ENCODE measurements at regions not wholly inside any gene's neighbourhood (a gene's known extent, or its start where the extent isn't known, plus 50 kb on each side); places are given as distances from the start of the nearest gene placed in this dataset.
"Not testable (repeated sequence)": the region's sequence is repeated elsewhere in the genome, so short reads cannot be mapped to it uniquely, and the experiment has no call there.

GRCh38 chr10:120048391-120048790, 155.9 kb downstream of the SEC23IP start:
- DNase-seq (ENCODE audit: low read depth in 2 of 2), result no peak

DNA sequence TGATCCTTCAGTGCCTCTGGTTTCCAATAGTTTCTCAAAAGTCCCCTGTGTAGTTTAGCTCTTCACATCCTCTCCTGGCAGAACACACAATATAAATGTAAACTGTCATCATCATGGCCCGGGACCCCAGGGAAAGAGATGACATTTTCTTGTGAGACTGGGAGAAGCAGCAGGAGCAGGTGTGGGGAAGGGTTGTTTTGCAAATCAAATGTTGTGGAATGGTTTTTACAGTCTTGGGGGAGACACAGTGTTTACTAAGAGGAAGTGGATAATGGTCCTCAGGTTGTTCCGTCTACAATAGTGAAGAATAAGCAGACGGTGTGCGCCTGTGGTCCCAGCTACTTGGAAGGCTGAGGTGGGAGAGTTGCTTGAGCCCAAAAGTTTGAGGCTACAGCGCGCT, 159.1 kb downstream of the SEC23IP start:
- no peak for DNase-seq (ENCODE audit: low read depth in 2 of 2)

DNA sequence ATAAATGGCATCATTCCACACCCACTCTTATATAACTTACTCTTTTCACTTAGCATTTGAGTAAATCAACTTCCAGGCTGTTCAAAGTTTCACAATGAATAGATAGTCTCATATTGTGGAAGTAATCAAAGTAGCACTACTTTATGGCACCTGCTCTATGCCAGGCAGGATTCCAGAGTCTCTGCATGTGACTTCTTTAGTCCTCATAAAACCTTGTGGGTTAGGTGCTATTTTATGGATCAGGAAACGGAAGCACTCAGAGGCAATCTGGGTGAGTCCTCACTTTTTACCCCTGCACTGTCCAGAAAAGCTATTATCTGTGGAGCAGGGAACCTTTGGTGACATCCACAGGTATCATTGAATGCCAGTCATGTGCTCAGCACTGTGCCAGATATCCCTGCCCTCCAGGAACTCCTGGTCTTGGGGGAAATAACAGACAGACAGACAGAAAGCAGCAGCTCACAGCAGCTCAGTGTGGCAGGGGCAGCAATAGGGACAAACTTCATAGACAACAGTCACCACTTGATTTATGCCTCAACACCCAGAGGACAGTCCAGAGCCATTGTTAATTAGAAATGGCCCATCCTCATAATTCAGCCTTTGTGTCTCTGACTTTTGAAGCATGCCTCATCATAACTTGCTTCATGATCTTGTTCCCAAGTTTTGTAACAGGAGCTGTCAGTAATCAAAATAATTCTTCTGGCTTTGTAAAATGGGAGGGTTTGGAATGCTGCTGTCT, 160.6 kb downstream of the SEC23IP start:
- no peak for DNase-seq (ENCODE audit: low read depth in 2 of 2)

- not testable (repeated sequence) for DNase-seq (ENCODE audit: low read depth in 2 of 2)
Measured at GRCh38 chr10:120059790-120060189, 167.3 kb downstream of the SEC23IP start.

DNA sequence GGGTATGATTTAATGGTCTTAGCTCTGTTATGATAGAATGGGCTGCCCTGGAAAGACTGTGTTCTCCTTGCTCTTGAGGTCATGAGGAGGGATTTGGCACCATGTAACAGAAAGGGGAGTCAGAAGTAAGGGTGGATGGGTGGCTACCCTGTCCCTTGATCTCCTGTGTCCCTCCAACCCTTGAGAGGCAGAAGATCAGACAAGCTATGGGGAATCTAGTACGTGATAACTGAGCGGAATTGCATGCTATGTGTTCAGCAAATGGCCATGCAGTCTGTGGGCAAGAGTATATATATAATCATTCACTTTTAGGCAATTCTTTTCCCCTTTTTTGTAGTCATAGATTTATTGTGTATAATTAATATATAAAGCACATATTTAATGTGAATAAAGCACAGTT, 174.9 kb downstream of the SEC23IP start:
- no peak for DNase-seq (ENCODE audit: low read depth in 2 of 2)

DNA sequence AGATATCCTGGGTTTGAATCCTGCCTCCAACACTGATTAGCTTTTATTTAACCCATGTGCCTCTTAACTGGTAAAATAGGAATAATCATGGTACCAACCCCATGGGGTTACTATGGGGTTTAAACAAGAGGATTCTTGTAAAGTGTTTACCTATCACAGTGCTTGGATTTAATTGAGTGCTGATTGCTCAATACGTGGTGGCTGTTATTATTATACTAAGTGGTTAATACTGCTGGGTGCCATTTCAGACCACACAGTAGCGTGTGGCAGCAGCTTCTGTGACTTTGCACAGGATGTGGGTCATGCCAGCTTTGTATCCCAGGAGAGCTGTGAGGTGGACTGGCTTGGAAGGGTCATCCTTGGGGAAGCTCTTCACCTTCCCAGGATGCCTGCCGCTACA, 177.2 kb downstream of the SEC23IP start:
- no peak for DNase-seq (ENCODE audit: low read depth in 2 of 2)

DNA sequence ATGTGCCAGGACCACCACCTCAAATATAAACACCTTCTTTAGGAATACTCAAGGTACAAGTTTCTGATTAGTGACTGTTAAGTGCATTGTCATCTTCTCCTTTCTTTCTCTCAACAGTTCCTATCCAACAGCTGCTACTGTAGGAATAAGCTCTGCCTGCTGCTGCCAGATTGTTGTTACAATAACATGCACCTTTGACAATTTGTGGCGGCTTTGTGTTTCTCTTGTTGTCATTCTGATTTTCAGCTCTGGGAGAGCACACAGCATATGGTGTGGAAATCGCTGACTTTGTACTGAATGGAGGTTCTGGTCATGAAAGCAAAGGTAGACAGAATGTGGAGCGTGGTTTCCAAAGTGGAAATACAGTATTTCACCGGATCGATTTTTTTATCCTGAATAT, 182.8 kb downstream of the SEC23IP start:
- DNase-seq (ENCODE audit: low read depth in 2 of 2), result no peak

DNA sequence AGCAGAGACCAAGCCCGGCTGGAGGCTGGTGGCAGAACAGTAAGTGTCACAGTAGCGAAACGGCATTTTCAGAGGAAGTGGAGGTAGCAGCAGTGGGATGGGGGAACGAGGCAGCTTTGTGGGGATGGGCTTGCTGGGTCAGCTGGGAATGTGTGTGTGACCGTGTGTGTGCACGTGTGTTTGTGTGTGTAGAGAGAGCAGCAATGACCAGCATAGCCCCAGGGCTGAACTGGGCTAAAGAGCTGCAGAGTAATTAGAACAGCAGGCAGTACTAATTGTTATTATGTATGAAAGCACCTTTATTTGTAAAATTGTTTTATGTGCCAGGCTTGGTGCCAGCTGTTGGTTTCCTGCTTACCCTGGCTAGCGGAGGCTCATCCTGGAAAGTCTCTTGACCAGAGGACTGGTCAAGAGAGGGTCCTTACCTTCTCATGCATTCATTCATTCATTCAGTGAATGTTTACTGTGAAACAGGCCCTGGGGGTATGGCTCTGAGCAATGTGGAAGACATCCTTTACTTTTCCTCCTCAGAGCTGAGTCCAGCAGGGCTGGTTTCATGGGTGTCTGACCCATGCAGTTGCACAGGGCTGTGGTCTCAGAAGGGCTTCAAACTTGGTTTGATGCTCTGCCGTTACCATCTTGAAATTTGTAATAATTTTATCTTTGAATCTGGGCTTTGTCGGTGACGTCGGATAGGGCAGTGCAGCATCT, 184.6 kb downstream of the SEC23IP start:
- no peak for DNase-seq (ENCODE audit: low read depth in 2 of 2)

- DNase-seq (ENCODE audit: low read depth in 2 of 2), result no peak
Measured at GRCh38 chr10:120077707-120078492, 185.4 kb downstream of the SEC23IP start.

DNA sequence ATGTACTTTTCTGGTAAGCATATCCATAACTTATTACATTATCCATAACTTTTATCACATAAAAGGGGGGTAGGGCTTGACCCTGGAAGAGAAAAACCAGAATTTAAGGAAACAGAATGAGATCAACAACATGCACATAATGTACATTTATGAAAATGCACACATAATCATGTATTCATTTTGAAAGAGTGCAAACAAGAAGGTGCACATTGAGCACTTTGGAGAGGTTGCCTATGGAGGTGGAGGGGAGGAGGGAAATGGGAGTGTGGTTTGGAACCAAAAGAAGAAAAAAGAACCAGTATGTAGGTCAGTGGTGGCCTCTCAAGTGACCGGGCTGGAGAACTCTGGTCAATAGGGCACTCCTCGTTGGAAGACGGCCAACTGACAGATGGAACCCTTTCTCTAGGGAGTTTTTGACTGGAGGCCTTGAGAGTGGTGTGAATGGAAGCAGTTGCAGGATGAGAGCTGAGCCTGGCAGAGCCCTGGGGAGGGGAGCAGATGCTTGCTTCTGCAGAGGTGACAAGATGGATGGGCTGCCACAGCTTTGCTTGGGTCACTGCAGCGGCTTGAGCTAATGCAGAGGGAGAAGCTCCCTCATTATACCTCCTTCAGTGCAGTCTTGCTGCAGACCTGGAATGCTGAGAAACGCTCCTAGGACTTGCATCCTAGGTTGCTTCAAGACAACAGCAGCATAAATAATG, 192.7 kb downstream of the SEC23IP start:
- no peak for DNase-seq (ENCODE audit: low read depth in 2 of 2)

GRCh38 chr10:120086066-120086465, 193.5 kb downstream of the SEC23IP start:
- no peak for DNase-seq (ENCODE audit: low read depth in 2 of 2)

- no peak for DNase-seq (ENCODE audit: low read depth in 2 of 2)
Measured at GRCh38 chr10:120087109-120087508, 194.6 kb downstream of the SEC23IP start.

DNA sequence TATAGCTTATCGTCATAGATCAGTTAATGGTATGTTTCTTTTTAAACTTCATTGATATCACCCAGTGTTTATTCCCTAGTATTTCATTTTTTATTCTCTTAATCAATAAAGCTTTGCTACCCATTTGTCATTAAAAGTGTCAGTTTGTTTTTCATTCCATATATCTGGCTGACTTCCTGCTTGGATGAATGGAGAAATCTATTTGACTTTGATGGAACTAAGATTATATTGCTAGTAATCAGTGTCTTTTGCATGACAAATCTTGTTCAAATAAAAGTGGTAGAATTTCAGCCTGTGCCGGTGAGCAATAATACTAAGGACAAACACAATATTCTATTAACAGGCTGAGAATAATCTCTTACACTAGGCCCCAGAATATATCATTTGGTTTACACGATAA, 203.3 kb downstream of the SEC23IP start:
- no peak for DNase-seq (ENCODE audit: low read depth in 2 of 2)

- DNase-seq (ENCODE audit: low read depth in 2 of 2), result no peak
Measured at GRCh38 chr10:120097766-120098165, 205.2 kb downstream of the SEC23IP start.

DNA sequence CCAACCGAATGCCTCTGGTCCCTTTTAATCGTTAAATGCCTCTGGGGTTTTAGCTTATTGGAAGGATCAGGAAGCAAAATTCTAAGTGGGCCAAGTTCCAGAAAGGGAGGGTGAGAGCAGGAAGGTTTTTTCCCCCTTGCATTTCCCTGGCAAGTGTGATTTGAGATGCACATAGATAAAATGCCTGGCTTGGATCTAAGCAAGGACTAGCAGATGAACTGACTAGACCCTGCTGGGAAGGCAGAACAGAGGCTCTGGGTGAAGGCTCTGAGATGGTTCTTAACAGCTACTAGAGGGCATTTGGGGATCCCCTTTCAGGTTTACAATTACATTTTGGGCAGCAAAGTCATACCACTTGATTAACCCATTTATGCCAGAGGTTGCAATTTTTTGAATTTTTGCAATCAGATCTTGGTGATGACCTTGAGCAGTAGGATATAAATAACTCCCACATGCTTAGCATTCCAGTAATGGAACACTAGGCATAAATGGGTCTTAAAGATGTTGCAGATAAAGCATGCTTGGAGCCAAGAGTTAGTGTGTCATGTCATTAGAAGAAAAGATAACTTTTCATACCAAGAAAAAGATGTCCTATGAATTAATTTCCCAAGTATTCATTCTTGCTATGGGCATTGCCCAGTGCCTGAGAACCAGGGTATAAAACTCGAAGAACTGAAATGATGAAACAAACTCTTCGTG, 205.9 kb downstream of the SEC23IP start:
- DNase-seq (ENCODE audit: low read depth in 2 of 2), result no peak

DNA sequence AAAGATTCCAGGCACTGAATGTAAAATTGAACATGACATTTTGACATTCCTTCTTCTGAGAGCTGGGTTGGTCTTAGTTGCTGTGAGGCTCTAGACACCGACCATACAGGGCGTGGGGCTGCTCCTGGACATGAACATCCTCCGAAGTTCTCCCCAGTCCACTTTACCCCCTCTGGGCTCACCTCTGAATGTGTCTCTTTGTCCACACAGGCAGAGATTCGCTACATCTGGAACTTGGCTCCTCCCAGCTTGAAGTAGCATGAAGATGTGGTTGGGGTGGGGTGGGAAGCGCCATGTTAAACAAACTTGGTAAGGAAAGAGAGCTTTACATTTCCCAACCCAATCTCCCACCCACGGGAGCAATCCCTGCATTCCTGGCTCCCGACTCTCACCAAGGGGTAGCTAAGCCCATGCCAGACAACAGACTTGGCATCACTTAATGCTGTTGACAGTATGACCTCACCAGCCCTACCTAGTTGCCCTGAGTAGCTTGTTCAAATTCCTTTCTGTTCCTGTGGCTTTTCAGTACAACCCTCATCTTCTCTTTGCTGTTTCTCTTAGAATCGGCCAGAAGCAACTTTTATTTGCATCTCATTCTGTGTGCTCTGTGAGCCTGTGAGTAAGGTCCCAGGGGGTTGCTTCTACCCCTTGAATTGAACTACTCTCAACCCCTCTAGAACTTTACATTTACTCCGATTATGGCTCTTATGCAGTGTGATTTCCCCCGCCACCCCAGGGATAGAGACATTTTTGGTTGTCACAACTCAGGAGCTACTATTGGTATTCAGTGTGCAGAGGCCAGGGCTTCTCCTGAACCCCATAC, 211.4 kb downstream of the SEC23IP start:
- DNase-seq (ENCODE audit: low read depth in 2 of 2), result no peak

DNA sequence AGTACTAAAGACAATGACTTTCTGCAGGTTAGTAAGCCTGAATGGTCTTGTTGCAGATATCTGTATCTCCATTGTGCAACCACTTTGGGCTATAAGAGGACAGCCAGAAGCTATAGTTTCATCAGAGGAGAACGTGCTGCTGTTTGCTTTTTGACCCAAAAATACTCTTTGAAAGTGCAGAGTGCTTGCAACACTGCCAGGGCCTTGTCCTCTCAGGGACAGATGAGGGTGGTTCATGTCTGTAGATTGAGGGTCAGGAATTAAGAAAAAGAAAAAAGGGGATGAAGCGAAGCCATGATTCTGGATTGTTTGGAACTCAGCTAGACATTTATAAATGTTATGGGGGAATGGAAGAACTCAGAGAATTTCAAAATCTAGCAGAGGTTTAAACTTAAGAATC, 212.5 kb downstream of the SEC23IP start:
- no peak for DNase-seq (ENCODE audit: low read depth in 2 of 2)

DNA sequence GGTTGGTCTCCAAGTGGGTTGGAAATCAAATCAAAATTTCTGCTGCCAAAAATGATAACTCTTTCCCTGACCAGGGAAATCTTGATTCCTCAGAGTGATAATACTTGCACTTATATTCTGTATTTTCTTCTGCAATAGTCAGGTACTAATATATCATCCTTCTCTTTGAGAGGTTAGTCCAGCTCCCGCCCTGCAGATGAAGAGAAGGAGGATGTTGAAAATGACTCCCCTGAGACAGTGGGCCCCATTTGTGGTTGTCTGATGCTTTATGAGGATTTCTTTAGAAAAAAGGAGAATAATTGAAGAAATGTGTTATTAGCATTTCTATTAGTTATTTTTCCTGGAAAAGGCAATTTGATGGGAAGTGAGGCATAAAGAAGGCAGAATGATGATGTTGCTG, 213.0 kb downstream of the SEC23IP start:
- DNase-seq (ENCODE audit: low read depth in 2 of 2), result no peak

GRCh38 chr10:120108916-120109315, 216.4 kb downstream of the SEC23IP start:
- DNase-seq (ENCODE audit: low read depth in 2 of 2), result no peak

GRCh38 chr10:120109725-120110124, 217.2 kb downstream of the SEC23IP start:
- DNase-seq (ENCODE audit: low read depth in 2 of 2), result not testable (repeated sequence)

DNA sequence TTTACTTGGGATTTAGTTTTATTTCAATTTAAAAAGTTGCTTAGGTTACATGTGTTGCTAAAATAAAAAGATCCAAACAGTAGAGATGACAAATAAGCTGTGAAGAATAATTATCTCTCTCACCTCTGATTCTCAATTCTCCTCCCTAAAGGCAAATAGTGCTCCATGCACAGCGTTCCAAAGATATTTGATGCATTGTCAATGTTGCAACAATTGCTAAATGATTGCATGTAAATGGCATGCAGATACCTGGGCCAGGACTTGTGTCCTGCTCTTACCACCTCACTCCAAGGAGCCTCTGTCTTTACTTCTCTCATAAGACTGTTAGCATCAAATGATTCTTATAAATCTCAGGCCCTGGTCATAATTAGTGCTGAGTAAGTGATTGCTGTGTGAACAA, 217.7 kb downstream of the SEC23IP start:
- no peak for DNase-seq (ENCODE audit: low read depth in 2 of 2)
